GM19351 (cell line): ENCODE measurements at regions not wholly inside any gene's neighbourhood (a gene's known extent, or its start where the extent isn't known, plus 50 kb on each side); places are given as distances from the start of the nearest gene placed in this dataset.
A peak's percentile ranks its signal among the peaks of the same experiment; 100 is the strongest.

ENCODE experiments used
- ATAC-seq: cut with Tn5 transposase; IDR thresholded peaks from one replicate; pipeline ENCODE4 v1.9.1; 2021; ENCODE audit warnings: mild to moderate bottlenecking, moderate library complexity; ENCODE audit not compliant: unreplicated experiment

DNA sequence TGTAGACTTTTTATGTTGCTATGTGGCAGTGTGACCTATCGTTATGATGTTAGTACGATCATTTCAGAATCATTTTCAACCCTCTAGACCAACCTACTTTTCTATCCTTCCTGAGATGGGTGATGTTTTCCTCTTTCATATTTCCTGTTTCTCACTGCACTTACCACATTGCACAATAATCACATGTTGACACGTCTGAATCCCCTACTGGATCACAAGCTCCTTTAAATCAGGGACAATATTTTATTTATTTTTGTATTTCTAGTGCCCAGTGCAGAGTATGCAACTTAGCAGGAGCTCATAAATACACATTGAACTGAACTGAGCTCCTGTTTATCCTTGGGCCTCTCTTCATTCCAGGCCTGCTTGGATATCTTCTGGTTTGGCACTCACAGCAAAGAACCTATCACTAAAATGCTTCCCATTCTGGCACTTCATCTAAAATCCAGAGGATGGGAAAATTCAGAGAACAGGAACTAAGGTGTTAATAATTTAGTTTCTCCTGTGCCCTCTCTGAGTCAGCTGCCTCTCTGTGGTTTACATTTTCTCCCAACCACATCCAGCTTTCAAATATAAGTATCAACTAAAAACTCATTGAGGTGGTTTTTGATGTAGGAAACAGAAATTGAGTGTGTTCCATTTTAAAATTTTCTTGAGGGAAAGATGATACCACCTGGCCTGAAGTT lies 69.4 kb upstream of the DYRK2 start:
- ATAC-seq, result no peak

GRCh38 chr12:67579662-67580003 lies 68.9 kb upstream of the DYRK2 start:
- ATAC-seq, result no peak

GRCh38 chr12:67582238-67582834 lies 66.2 kb upstream of the DYRK2 start:
- ATAC-seq, result no peak

GRCh38 chr12:67582844-67583243 lies 65.7 kb upstream of the DYRK2 start:
- no peak for ATAC-seq

- ATAC-seq, result no peak
These were observed 61.6 kb upstream of the DYRK2 start for GRCh38 chr12:67586951-67587350.

DNA sequence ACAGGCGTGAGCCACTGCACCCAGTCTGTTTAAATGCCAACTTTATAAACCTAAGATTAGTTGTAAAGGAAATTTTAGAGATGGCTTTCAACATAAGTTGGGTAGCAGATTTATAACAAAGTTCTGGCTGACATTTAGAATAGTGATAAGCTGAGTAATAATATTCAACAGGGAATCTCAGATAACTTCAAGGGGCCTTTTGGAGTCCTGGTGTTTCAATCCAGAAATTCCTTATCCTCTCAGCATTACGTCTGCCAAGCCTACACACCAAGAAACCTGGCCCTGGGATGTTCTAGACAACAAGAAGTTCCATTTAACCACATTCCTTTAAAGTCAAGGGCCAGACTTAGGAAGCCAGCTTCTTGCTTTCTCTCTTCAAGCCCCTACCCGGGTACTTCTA lies 59.5 kb upstream of the DYRK2 start:
- ATAC-seq, result no peak

DNA sequence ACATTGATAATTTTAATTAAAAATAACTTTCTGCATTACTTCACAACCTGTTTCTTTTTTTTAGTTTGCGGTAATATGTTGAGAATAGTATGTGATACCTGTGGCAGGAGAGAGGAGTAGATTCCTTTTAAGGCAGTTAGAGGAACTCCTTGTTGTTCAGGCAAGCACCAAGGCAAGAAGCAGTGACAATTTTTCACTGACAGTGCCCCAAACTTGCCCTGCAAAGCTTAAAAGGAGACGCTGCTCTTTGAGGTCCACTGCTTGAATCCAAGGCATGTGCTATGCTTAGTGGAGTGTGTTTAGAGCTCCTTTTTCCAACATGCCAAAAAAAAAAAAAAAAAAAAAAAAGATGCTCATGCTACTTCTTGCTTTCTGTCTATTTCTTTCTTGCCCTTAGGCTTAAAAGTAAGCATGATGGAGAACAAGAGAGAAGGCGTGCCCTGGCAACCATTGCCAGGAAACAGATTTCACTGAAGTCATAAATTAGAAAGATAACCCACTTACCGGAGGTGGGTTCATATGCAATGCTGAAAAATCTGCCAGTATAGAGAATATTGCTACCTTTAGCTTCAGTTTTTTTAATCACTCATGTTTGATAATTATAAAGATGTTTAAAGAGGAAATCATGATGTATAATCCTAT lies 58.3 kb upstream of the DYRK2 start:
- no peak for ATAC-seq

- ATAC-seq, result peak; percentile 94
These were observed 56.1 kb upstream of the DYRK2 start for GRCh38 chr12:67592228-67593011.

DNA sequence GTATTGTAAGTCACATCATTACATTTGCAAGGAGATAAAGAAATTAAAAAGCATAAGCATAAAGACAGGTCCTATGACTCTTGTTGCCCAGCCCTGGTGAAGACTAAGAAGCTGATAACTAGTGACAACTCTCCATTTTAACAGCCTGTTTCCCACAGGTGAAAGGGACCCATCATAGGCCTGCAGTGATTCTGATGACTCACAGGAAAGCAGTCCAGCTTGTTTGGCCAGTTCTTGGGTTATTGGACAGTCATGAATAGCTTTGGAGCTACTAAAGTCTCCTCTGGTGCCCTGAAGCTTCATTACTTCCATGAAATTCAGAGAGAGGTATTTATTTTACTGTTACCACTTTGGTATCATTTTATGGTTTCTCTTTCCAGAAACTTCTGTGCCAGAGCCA lies 55.5 kb upstream of the DYRK2 start:
- ATAC-seq, result no peak

- ATAC-seq, result no peak
These were observed 54.8 kb upstream of the DYRK2 start for GRCh38 chr12:67593461-67594330.

DNA sequence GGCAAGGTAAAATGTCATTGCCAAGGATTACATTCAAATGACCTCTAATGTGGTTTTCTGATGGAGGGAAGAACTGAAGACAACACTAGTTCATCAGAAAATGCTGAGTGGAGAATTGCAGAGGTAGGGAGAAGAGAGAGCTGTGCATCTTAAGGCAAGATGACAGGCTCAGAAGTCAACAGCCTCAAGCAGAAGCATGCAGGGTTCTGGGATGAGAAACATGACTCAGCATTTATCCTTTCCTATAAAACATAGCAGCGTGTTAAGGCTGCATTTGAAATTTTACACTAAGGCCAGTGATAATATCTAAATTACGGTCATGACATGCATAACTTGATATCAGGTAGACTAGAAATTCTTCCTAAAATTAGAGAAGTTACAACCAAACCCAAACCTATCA lies 53.7 kb upstream of the DYRK2 start:
- ATAC-seq, result no peak

- no peak for ATAC-seq
These were observed 53.2 kb upstream of the DYRK2 start for GRCh38 chr12:67595365-67595764.

GRCh38 chr12:67598598-67598997 lies 49.9 kb upstream of the DYRK2 start:
- no peak for ATAC-seq
